Panc1 (cell line): ENCODE measurements at regions not wholly inside any gene's neighbourhood (a gene's known extent, or its start where the extent isn't known, plus 50 kb on each side); places are given as distances from the start of the nearest gene placed in this dataset.

Experiments used
- ATAC-seq: fragments of 200-7000 bp; cut with Tn5 transposase; 2 replicates; pipeline ENCODE4 v1.9.1; 2020; ENCODE audit warnings: mild to moderate bottlenecking, moderate library complexity
- BruUV-seq: library from RNA; stranded (reverse); fragments of 400-500 nt; replicated peaks from 2 replicates; lab custom pipeline; 2021; lab: Mats Ljungman, UMichigan
- CTCF ChIA-PET: fragments of 300-600 bp; sonication (Branson Sonifier 250); formaldehyde crosslinking; loops from one replicate; lab custom pipeline; 2022; ENCODE audit warnings: antibody characterized with exemption; lab: Charles Lee
- POLR2A ChIA-PET: fragments of 300-600 bp; sonication (Branson Sonifier 250); formaldehyde crosslinking; loops from one replicate; lab custom pipeline; 2022; ENCODE audit warnings: antibody characterized with exemption; lab: Charles Lee
- DNase-seq: peaks from one replicate; pipeline ENCODE4 v3.0.0-alpha.2; 2010; ENCODE audit warnings: low read depth, low spot score
- H3K27ac ChIP-seq: 2 replicates; pipeline ENCODE4 v1.5.1; 2011; ENCODE audit warnings: mild to moderate bottlenecking, low read length, inconsistent platforms
- H3K27me3 ChIP-seq: fragments of 200-500 bp; sonication (Bioruptor generic); 2 replicates; pipeline ENCODE4 v1.6.0; 2014; ENCODE audit warnings: low read length, inconsistent platforms; ENCODE audit not compliant: control insufficient read depth, insufficient read depth
- H3K36me3 ChIP-seq: fragments of 200-500 bp; sonication (Bioruptor generic); 2 replicates; pipeline ENCODE4 v1.5.1; 2014; ENCODE audit warnings: inconsistent platforms, mild to moderate bottlenecking, low read length, moderate library complexity; ENCODE audit not compliant: control insufficient read depth, insufficient read depth
- H3K4me1 ChIP-seq: 2 replicates; pipeline ENCODE4 v1.5.1; 2011; ENCODE audit warnings: inconsistent platforms, mild to moderate bottlenecking, low read length, moderate library complexity; ENCODE audit not compliant: control insufficient read depth, insufficient read depth
- H3K4me3 ChIP-seq, 2 experiments: 2 replicates each; pipeline ENCODE4 v1.5.1; 2011 to 2012; ENCODE audit warnings: low read depth in 2 of 2, low read length in 2 of 2, mild to moderate bottlenecking in 2 of 2, inconsistent platforms in 1 of 2, moderate library complexity in 1 of 2
- H3K9me3 ChIP-seq: fragments of 200-500 bp; sonication (Bioruptor generic); 2 replicates; pipeline ENCODE4 v1.5.1; 2014; ENCODE audit warnings: low read depth, mild to moderate bottlenecking, inconsistent platforms, low read length, moderate library complexity; ENCODE audit not compliant: control insufficient read depth, insufficient read depth
- CTCF ChIP-seq: fragments of 450-650 bp; IDR thresholded peaks from 2 replicates; pipeline ENCODE4 v1.5.1; 2017; ENCODE audit warnings: mild to moderate bottlenecking
- POLR2AphosphoS5 ChIP-seq: IDR thresholded peaks from 2 replicates; pipeline ENCODE4 v1.6.1; 2012; ENCODE audit warnings: mild to moderate bottlenecking, low read depth, low read length, moderate library complexity
- REST ChIP-seq, 2 experiments: IDR thresholded peaks; 2 replicates each; pipeline ENCODE4 v1.6.1; 2011 to 2012; ENCODE audit warnings: low read depth in 2 of 2, control low read depth in 1 of 2, low read length in 1 of 2, mild to moderate bottlenecking in 1 of 2, moderate library complexity in 1 of 2; ENCODE audit not compliant: insufficient read depth in 1 of 2
- SIN3A ChIP-seq: IDR thresholded peaks from 2 replicates; pipeline ENCODE4 v1.6.1; 2012; ENCODE audit warnings: low read depth, mild to moderate bottlenecking, low read length, moderate library complexity, borderline replicate concordance; ENCODE audit not compliant: insufficient read depth
- TCF7L2 ChIP-seq: IDR thresholded peaks from 2 replicates; pipeline ENCODE4 v1.6.1; 2011; ENCODE audit warnings: mild to moderate bottlenecking, low read depth, low read length, inconsistent platforms
- in situ Hi-C: cut with HindIII; loops from 2 replicates; pipeline ENCODE4 v1.10.0; 2016; ENCODE audit warnings: low sequenced_read_pairs, low pct_unique_long_range_greater_than_20kb
- intact Hi-C: fragments of 100-400 bp; cut with micrococcal nuclease; formaldehyde crosslinking; loops from one replicate; pipeline ENCODE4 v1.10.0; 2022; ENCODE audit not compliant: unreplicated experiment

- DNase-seq (no peak), ATAC-seq (no peak)
- TF ChIP-seq TCF7L2, result no peak
- no peak for TF ChIP-seq CTCF
- TF ChIP-seq SIN3A, result no peak
- no peak for TF ChIP-seq POLR2AphosphoS5
- no peaks in the 10 kb centered on the region for H3K4me1 ChIP-seq
- CTCF ChIA-PET, result no interaction called here
- H3K4me3 ChIP-seq, result no peak overlapping the region
- H3K27me3 ChIP-seq, result no peaks in the 10 kb centered on the region
- H3K27ac ChIP-seq, result no peak overlapping the region
- BruUV-seq, result no TSS peak
- POLR2A ChIA-PET, result no interaction called here
- H3K9me3 ChIP-seq, result no peaks in the 10 kb centered on the region
- H3K36me3 ChIP-seq, result no peaks in the 10 kb centered on the region
- intact Hi-C loops, result no loop called here
- in situ Hi-C loops, result no loop called here
These were observed 211.4 kb upstream of the THUMPD2 start for GRCh38 chr2:39990335-39990900.

GRCh38 chr2:39989888-39990287, 210.8 kb upstream of the THUMPD2 start:
- DNase-seq (no peak), ATAC-seq (no peak)
- intact Hi-C loops, result no loop called here
- TF ChIP-seq POLR2AphosphoS5, result no peak
- H3K27me3 ChIP-seq, result no peaks in the 10 kb centered on the region
- H3K36me3 ChIP-seq, result no peaks in the 10 kb centered on the region
- no peak overlapping the region for H3K4me3 ChIP-seq
- no TSS peak for BruUV-seq
- POLR2A ChIA-PET, result no interaction called here
- in situ Hi-C loops, result no loop called here
- H3K4me1 ChIP-seq, result no peaks in the 10 kb centered on the region
- H3K27ac ChIP-seq, result no peak overlapping the region
- H3K9me3 ChIP-seq, result no peaks in the 10 kb centered on the region
- CTCF ChIA-PET, result no interaction called here

- ATAC-seq (no peak), DNase-seq (no peak)
- POLR2A ChIA-PET, result no interaction called here
- in situ Hi-C loops (no loop called here), intact Hi-C loops (no loop called here)
- H3K27ac ChIP-seq, result no peak overlapping the region
- no peak overlapping the region for H3K4me3 ChIP-seq
- TF ChIP-seq TCF7L2 (no peak), REST (IDR thresholded peaks at IDR 0.05; ENCODE audit: insufficient read depth in 1 of 2, low read depth in 2 of 2, low read length in 1 of 2) (no peak), POLR2AphosphoS5 (no peak), CTCF (no peak), SIN3A (no peak)
- no peaks in the 10 kb centered on the region for H3K9me3 ChIP-seq
- BruUV-seq, result no TSS peak
- CTCF ChIA-PET, result no interaction called here
- H3K36me3 ChIP-seq, result no peaks in the 10 kb centered on the region
- no peaks in the 10 kb centered on the region for H3K4me1 ChIP-seq
- no peaks in the 10 kb centered on the region for H3K27me3 ChIP-seq
These were observed 202.8 kb upstream of the THUMPD2 start for GRCh38 chr2:39981883-39982311.
